CD8-positive, alpha-beta memory T cell (primary cell): ENCODE measurements at regions not wholly inside any gene's neighbourhood (a gene's known extent, or its start where the extent isn't known, plus 50 kb on each side); places are given as distances from the start of the nearest gene placed in this dataset.

Experiments used
- CTCF ChIA-PET: fragments of 350-600 bp; sonication (Branson Sonifier 250); formaldehyde crosslinking; loops from one replicate; lab custom pipeline; 2021; ENCODE audit warnings: antibody characterized with exemption; lab: Charles Lee
- POLR2A ChIA-PET: fragments of 350-600 bp; sonication (Branson Sonifier 250); formaldehyde crosslinking; loops from one replicate; lab custom pipeline; 2021; ENCODE audit warnings: antibody characterized with exemption; lab: Charles Lee
- DNase-seq, 5 donors: peaks; one replicate each; pipeline versions ENCODE4 v3.0.0 to v3.0.0-alpha.2; 2020 to 2022; ENCODE audit warnings: mixed read lengths in 1 of 5
- H3K27ac ChIP-seq: one replicate; pipeline ENCODE4 v1.7.0; 2013; ENCODE audit warnings: low read depth, mild to moderate bottlenecking, low read length, moderate library complexity
- H3K27me3 ChIP-seq: 2 replicates; pipeline ENCODE4 v1.7.0; 2013; ENCODE audit warnings: low read length, mild to moderate bottlenecking; ENCODE audit not compliant: insufficient read depth, poor library complexity, severe bottlenecking
- H3K36me3 ChIP-seq: 2 replicates; pipeline ENCODE4 v1.7.0; 2013; ENCODE audit warnings: mild to moderate bottlenecking, low read length, moderate library complexity; ENCODE audit not compliant: insufficient read depth
- H3K4me1 ChIP-seq: 2 replicates; pipeline ENCODE4 v1.7.0; 2013; ENCODE audit warnings: mild to moderate bottlenecking, low read length, moderate library complexity; ENCODE audit not compliant: insufficient read depth
- H3K4me3 ChIP-seq: 2 replicates; pipeline ENCODE4 v1.7.0; 2013; ENCODE audit warnings: mild to moderate bottlenecking, low read length
- H3K9me3 ChIP-seq: 2 replicates; pipeline ENCODE4 v1.7.0; 2013; ENCODE audit warnings: mild to moderate bottlenecking, low read length
- H3K27ac Mint-ChIP-seq, 8 donors: one replicate each; pipeline ENCODE4 v1.8.0; 2020 to 2021; ENCODE audit warnings: mixed read lengths in 8 of 8, mild to moderate bottlenecking in 6 of 8, inconsistent platforms in 3 of 8, moderate library complexity in 3 of 8
- H3K27me3 Mint-ChIP-seq, 2 donors: one replicate each; pipeline ENCODE4 v1.8.0; 2020 to 2021; ENCODE audit warnings: mixed read lengths in 2 of 2, mild to moderate bottlenecking in 1 of 2, moderate library complexity in 1 of 2
- H3K36me3 Mint-ChIP-seq, 3 donors: one replicate each; pipeline ENCODE4 v1.8.0; 2020 to 2021; ENCODE audit warnings: mixed read lengths in 3 of 3, inconsistent platforms in 1 of 3, mild to moderate bottlenecking in 1 of 3
- H3K4me1 Mint-ChIP-seq, 3 donors: one replicate each; pipeline ENCODE4 v1.8.0; 2020 to 2021; ENCODE audit warnings: mixed read lengths in 3 of 3, inconsistent platforms in 1 of 3, mild to moderate bottlenecking in 1 of 3
- H3K4me3 Mint-ChIP-seq, 7 donors: one replicate each; pipeline ENCODE4 v1.8.0; 2020 to 2021; ENCODE audit warnings: mixed read lengths in 7 of 7, mild to moderate bottlenecking in 6 of 7, moderate library complexity in 4 of 7, inconsistent platforms in 2 of 7
- H3K9me3 Mint-ChIP-seq, 5 donors: one replicate each; pipeline ENCODE4 v1.8.0; 2020 to 2022; ENCODE audit warnings: mixed read lengths in 5 of 5, mild to moderate bottlenecking in 3 of 5, moderate library complexity in 2 of 5, inconsistent platforms in 1 of 5

- no peak for DNase-seq
- ChIA-PET POLR2A (no interaction called here), CTCF (no interaction called here)
- Histone ChIP-seq H3K27me3 (no peaks in the 10 kb centered on the region), H3K4me3 (no peak overlapping the region), H3K27ac (no peak overlapping the region), H3K36me3 (no peaks in the 10 kb centered on the region), H3K9me3 (no peaks in the 10 kb centered on the region), H3K4me1 (no peaks in the 10 kb centered on the region)
- Mint-ChIP-seq H3K36me3 (no peaks in the 10 kb centered on the region), H3K4me1 (no peaks in the 10 kb centered on the region), H3K27me3 (no peaks in the 10 kb centered on the region), H3K9me3 (peaks cover 0 to 8% (median 0%) of the 10 kb centered on the region in 5 donors), H3K27ac (no peak overlapping the region), H3K4me3 (no peak overlapping the region)
These were observed 101.1 kb upstream of the MEF2C start for GRCh38 chr5:88984040-88984439.

GRCh38 chr5:88979726-88980125, 96.7 kb upstream of the MEF2C start:
- Histone ChIP-seq H3K9me3 (no peaks in the 10 kb centered on the region), H3K4me3 (no peak overlapping the region), H3K4me1 (no peaks in the 10 kb centered on the region), H3K27me3 (no peaks in the 10 kb centered on the region), H3K27ac (no peak overlapping the region), H3K36me3 (no peaks in the 10 kb centered on the region)
- Mint-ChIP-seq H3K4me1 (no peaks in the 10 kb centered on the region), H3K27ac (no peak overlapping the region), H3K9me3 (peaks cover 0 to 3% (median 0%) of the 10 kb centered on the region in 5 donors), H3K27me3 (no peaks in the 10 kb centered on the region), H3K36me3 (no peaks in the 10 kb centered on the region), H3K4me3 (no peak overlapping the region)
- CTCF ChIA-PET = no interaction called here
- no peak for DNase-seq
- POLR2A ChIA-PET = no interaction called here

GRCh38 chr5:88979244-88979643, 96.3 kb upstream of the MEF2C start:
- no peaks in the 10 kb centered on the region for H3K36me3 Mint-ChIP-seq
- no peak for DNase-seq
- H3K27me3 Mint-ChIP-seq = no peaks in the 10 kb centered on the region
- POLR2A ChIA-PET = no interaction called here
- H3K9me3 ChIP-seq = no peaks in the 10 kb centered on the region
- H3K4me1 ChIP-seq = no peaks in the 10 kb centered on the region
- H3K27ac Mint-ChIP-seq = no peak overlapping the region
- H3K4me3 Mint-ChIP-seq = no peak overlapping the region
- H3K36me3 ChIP-seq = no peaks in the 10 kb centered on the region
- H3K4me1 Mint-ChIP-seq = no peaks in the 10 kb centered on the region
- H3K4me3 ChIP-seq = no peak overlapping the region
- peaks cover 0 to 3% (median 0%) of the 10 kb centered on the region in 5 donors for H3K9me3 Mint-ChIP-seq
- H3K27ac ChIP-seq = no peak overlapping the region
- CTCF ChIA-PET = no interaction called here
- H3K27me3 ChIP-seq = no peaks in the 10 kb centered on the region

GRCh38 chr5:88976914-88977313, 93.9 kb upstream of the MEF2C start:
- Mint-ChIP-seq H3K27me3 (no peaks in the 10 kb centered on the region), H3K4me1 (no peaks in the 10 kb centered on the region), H3K27ac (no peak overlapping the region), H3K9me3 (peaks cover 0 to 4% (median 0%) of the 10 kb centered on the region in 5 donors), H3K36me3 (no peaks in the 10 kb centered on the region), H3K4me3 (no peak overlapping the region)
- H3K27ac ChIP-seq = no peak overlapping the region
- H3K27me3 ChIP-seq = no peaks in the 10 kb centered on the region
- CTCF ChIA-PET = no interaction called here
- H3K36me3 ChIP-seq = no peaks in the 10 kb centered on the region
- no peaks in the 10 kb centered on the region for H3K4me1 ChIP-seq
- POLR2A ChIA-PET = no interaction called here
- H3K9me3 ChIP-seq = no peaks in the 10 kb centered on the region
- no peak overlapping the region for H3K4me3 ChIP-seq
- no peak for DNase-seq

GRCh38 chr5:88967633-88968585, 84.9 kb upstream of the MEF2C start:
- no peaks in the 10 kb centered on the region for H3K36me3 Mint-ChIP-seq
- H3K27me3 Mint-ChIP-seq = peaks cover 0 to 3% of the 10 kb centered on the region in 2 donors
- DNase-seq = no peak
- H3K36me3 ChIP-seq = no peaks in the 10 kb centered on the region
- POLR2A ChIA-PET = no interaction called here
- no peaks in the 10 kb centered on the region for H3K9me3 ChIP-seq
- no peak overlapping the region for H3K27ac Mint-ChIP-seq
- no peak overlapping the region for H3K4me3 ChIP-seq
- peaks cover 0 to 8% (median 2%) of the 10 kb centered on the region in 5 donors for H3K9me3 Mint-ChIP-seq
- H3K27me3 ChIP-seq = no peaks in the 10 kb centered on the region
- no peak overlapping the region for H3K27ac ChIP-seq
- CTCF ChIA-PET = no interaction called here
- H3K4me3 Mint-ChIP-seq = no peak overlapping the region
- H3K4me1 ChIP-seq = no peaks in the 10 kb centered on the region
- no peaks in the 10 kb centered on the region for H3K4me1 Mint-ChIP-seq

GRCh38 chr5:88964831-88965230, 81.8 kb upstream of the MEF2C start:
- ChIA-PET POLR2A (no interaction called here), CTCF (no interaction called here)
- Histone ChIP-seq H3K4me1 (no peaks in the 10 kb centered on the region), H3K9me3 (no peaks in the 10 kb centered on the region), H3K36me3 (no peaks in the 10 kb centered on the region), H3K27ac (no peak overlapping the region), H3K27me3 (no peaks in the 10 kb centered on the region), H3K4me3 (no peak overlapping the region)
- no peak for DNase-seq
- H3K4me1 Mint-ChIP-seq = no peaks in the 10 kb centered on the region
- H3K27me3 Mint-ChIP-seq = peaks cover 0 to 2% of the 10 kb centered on the region in 2 donors
- H3K9me3 Mint-ChIP-seq = peaks cover 0 to 5% (median 0%) of the 10 kb centered on the region in 5 donors
- H3K4me3 Mint-ChIP-seq = no peak overlapping the region
- H3K36me3 Mint-ChIP-seq = no peaks in the 10 kb centered on the region
- no peak overlapping the region for H3K27ac Mint-ChIP-seq

- no peak for DNase-seq
- H3K27me3 ChIP-seq = no peaks in the 10 kb centered on the region
- no peak overlapping the region for H3K4me3 ChIP-seq
- no peaks in the 10 kb centered on the region for H3K4me1 ChIP-seq
- no peak overlapping the region for H3K27ac ChIP-seq
- no peak overlapping the region for H3K27ac Mint-ChIP-seq
- H3K4me3 Mint-ChIP-seq = no peak overlapping the region
- no peaks in the 10 kb centered on the region for H3K36me3 Mint-ChIP-seq
- H3K27me3 Mint-ChIP-seq = no peaks in the 10 kb centered on the region
- CTCF ChIA-PET = no interaction called here
- POLR2A ChIA-PET = no interaction called here
- H3K9me3 ChIP-seq = no peaks in the 10 kb centered on the region
- peaks cover 0 to 3% (median 0%) of the 10 kb centered on the region in 5 donors for H3K9me3 Mint-ChIP-seq
- no peaks in the 10 kb centered on the region for H3K36me3 ChIP-seq
- no peaks in the 10 kb centered on the region for H3K4me1 Mint-ChIP-seq
These were observed 74.0 kb upstream of the MEF2C start for GRCh38 chr5:88957013-88957412.

GRCh38 chr5:88956416-88956815, 73.4 kb upstream of the MEF2C start:
- ChIA-PET POLR2A (no interaction called here), CTCF (no interaction called here)
- Mint-ChIP-seq H3K27me3 (no peaks in the 10 kb centered on the region), H3K4me3 (no peak overlapping the region), H3K36me3 (no peaks in the 10 kb centered on the region), H3K4me1 (no peaks in the 10 kb centered on the region), H3K27ac (peak overlapping the region in 1 of 8 donors; percentile 41), H3K9me3 (peaks cover 0 to 3% (median 0%) of the 10 kb centered on the region in 5 donors)
- DNase-seq = no peak
- Histone ChIP-seq H3K9me3 (no peaks in the 10 kb centered on the region), H3K27ac (no peak overlapping the region), H3K27me3 (no peaks in the 10 kb centered on the region), H3K36me3 (no peaks in the 10 kb centered on the region), H3K4me3 (no peak overlapping the region), H3K4me1 (no peaks in the 10 kb centered on the region)
